ENCODE measurements at regions not wholly inside any gene's neighbourhood (a gene's known extent, or its start where the extent isn't known, plus 50 kb on each side); places are given as distances from the start of the nearest gene placed in this dataset.

GRCh38 chr18:25931126-25931525 lies 159.3 kb downstream of the SS18 start:
- TF ChIP-seq CTCF (conservative IDR thresholded peaks at IDR 0.05; ENCODE audit: control insufficient read depth, insufficient read depth, low read depth, low read length) = no peak
- DNase-seq (ENCODE audit: low read depth) = no peak
- H3K4me3 ChIP-seq (ENCODE audit: control insufficient read depth, low read depth, low read length) = no peak overlapping the region

GRCh38 chr18:25929787-25930186 lies 160.6 kb downstream of the SS18 start:
- TF ChIP-seq CTCF (conservative IDR thresholded peaks at IDR 0.05; ENCODE audit: control insufficient read depth, insufficient read depth, low read depth, low read length) = no peak
- DNase-seq (ENCODE audit: low read depth) = no peak
- no peak overlapping the region for H3K4me3 ChIP-seq (ENCODE audit: control insufficient read depth, low read depth, low read length)

- DNase-seq (ENCODE audit: low read depth) = no peak
- no peak overlapping the region for H3K4me3 ChIP-seq (ENCODE audit: control insufficient read depth, low read depth, low read length)
- no peak for TF ChIP-seq CTCF (conservative IDR thresholded peaks at IDR 0.05; ENCODE audit: control insufficient read depth, insufficient read depth, low read depth, low read length)
These were observed 162.6 kb downstream of the SS18 start for GRCh38 chr18:25927830-25928229.

GRCh38 chr18:25923193-25923592 lies 167.2 kb downstream of the SS18 start:
- TF ChIP-seq CTCF (conservative IDR thresholded peaks at IDR 0.05; ENCODE audit: control insufficient read depth, insufficient read depth, low read depth, low read length) = no peak
- no peak overlapping the region for H3K4me3 ChIP-seq (ENCODE audit: control insufficient read depth, low read depth, low read length)
- no peak for DNase-seq (ENCODE audit: low read depth)

- peak; percentile 58 for TF ChIP-seq CTCF (conservative IDR thresholded peaks at IDR 0.05; ENCODE audit: control insufficient read depth, insufficient read depth, low read depth, low read length)
- H3K4me3 ChIP-seq (ENCODE audit: control insufficient read depth, low read depth, low read length) = no peak overlapping the region
- peak; percentile 31 for DNase-seq (ENCODE audit: low read depth)
These were observed 168.6 kb downstream of the SS18 start for GRCh38 chr18:25921677-25922421.

- no peak overlapping the region for H3K4me3 ChIP-seq (ENCODE audit: control insufficient read depth, low read depth, low read length)
- TF ChIP-seq CTCF (conservative IDR thresholded peaks at IDR 0.05; ENCODE audit: control insufficient read depth, insufficient read depth, low read depth, low read length) = peak; percentile 22
- no peak for DNase-seq (ENCODE audit: low read depth)
These were observed 174.5 kb downstream of the SS18 start for GRCh38 chr18:25915907-25916306.

All from fibroblast of mammary gland (primary cell).